WTC11 (cell line): ENCODE measurements at regions not wholly inside any gene's neighbourhood (a gene's known extent, or its start where the extent isn't known, plus 50 kb on each side); places are given as distances from the start of the nearest gene placed in this dataset.

Source experiments
- ATAC-seq: fragments of 200-7000 bp; cut with Tn5 transposase; 2 replicates; pipeline ENCODE4 v1.10.0; 2021; ENCODE audit warnings: mild to moderate bottlenecking, moderate library complexity
- CTCF ChIA-PET: fragments of 300-600 bp; sonication (Branson Sonifier 250); formaldehyde crosslinking; loops from one replicate; lab custom pipeline; 2021; ENCODE audit warnings: antibody characterized with exemption; lab: Charles Lee
- POLR2A ChIA-PET: fragments of 350-600 bp; sonication (Branson Sonifier 250); formaldehyde crosslinking; loops from one replicate; lab custom pipeline; 2021; ENCODE audit warnings: antibody characterized with exemption; lab: Charles Lee
- DNase-seq: peaks from one replicate; pipeline ENCODE4 v3.0.0; 2021; ENCODE audit warnings: low spot score
- H3K27ac Mint-ChIP-seq: 2 replicates; pipeline ENCODE4 v1.8.0; 2021; ENCODE audit warnings: mixed read lengths
- H3K27me3 Mint-ChIP-seq: 2 replicates; pipeline ENCODE4 v1.8.0; 2021; ENCODE audit warnings: low read depth, mild to moderate bottlenecking, moderate library complexity, mixed read lengths
- H3K36me3 Mint-ChIP-seq: 2 replicates; pipeline ENCODE4 v1.8.0; 2021; ENCODE audit warnings: mixed read lengths
- H3K4me1 Mint-ChIP-seq: 2 replicates; pipeline ENCODE4 v1.8.0; 2022; ENCODE audit warnings: mixed read lengths
- H3K4me3 Mint-ChIP-seq: 2 replicates; pipeline ENCODE4 v1.8.0; 2021; ENCODE audit warnings: mild to moderate bottlenecking, moderate library complexity, mixed read lengths
- H3K9me3 Mint-ChIP-seq: 2 replicates; pipeline ENCODE4 v1.8.0; 2021; ENCODE audit warnings: mixed read lengths
- AFF4 ChIP-seq: sonication (generic); formaldehyde crosslinking; IDR thresholded peaks from 2 replicates; pipeline ENCODE4 v1.8.1; 2023; ENCODE audit warnings: mild to moderate bottlenecking, missing genetic modification reagents, borderline replicate concordance
- AR ChIP-seq: fragments of 250-450 bp; sonication (Bioruptor Pico); IDR thresholded peaks from 2 replicates; pipeline ENCODE4 v1.9.0; 2021; ENCODE audit warnings: mild to moderate bottlenecking
- ATF1 ChIP-seq: sonication (generic); formaldehyde crosslinking; IDR thresholded peaks from 2 replicates; pipeline ENCODE4 v1.8.1; 2023; ENCODE audit warnings: mild to moderate bottlenecking, moderate library complexity, missing genetic modification reagents
- FOXP4 ChIP-seq: sonication (generic); formaldehyde crosslinking; IDR thresholded peaks from 2 replicates; pipeline ENCODE4 v1.8.0; 2022; ENCODE audit warnings: mild to moderate bottlenecking, missing genetic modification reagents
- KAT7 ChIP-seq: sonication (generic); formaldehyde crosslinking; IDR thresholded peaks from 2 replicates; pipeline ENCODE4 v1.8.1; 2023; ENCODE audit warnings: missing genetic modification reagents, mild to moderate bottlenecking, borderline replicate concordance
- RORB ChIP-seq: fragments of 250-450 bp; sonication (Bioruptor Pico); IDR thresholded peaks from 2 replicates; pipeline ENCODE4 v1.9.0; 2021; ENCODE audit warnings: mild to moderate bottlenecking
- TEAD4 ChIP-seq: sonication (generic); formaldehyde crosslinking; IDR thresholded peaks from 2 replicates; pipeline ENCODE4 v1.8.0; 2022; ENCODE audit warnings: mild to moderate bottlenecking, missing genetic modification reagents
- ZBTB21 ChIP-seq: sonication (generic); formaldehyde crosslinking; IDR thresholded peaks from 2 replicates; pipeline ENCODE4 v1.8.1; 2023; ENCODE audit warnings: mild to moderate bottlenecking, missing genetic modification reagents, borderline replicate concordance
- ZNF232 ChIP-seq: sonication (generic); formaldehyde crosslinking; IDR thresholded peaks from 2 replicates; pipeline ENCODE4 v1.8.0; 2022; ENCODE audit warnings: mild to moderate bottlenecking, missing genetic modification reagents
- ZNF263 ChIP-seq: sonication (generic); formaldehyde crosslinking; IDR thresholded peaks from 2 replicates; pipeline ENCODE4 v1.8.1; 2022; ENCODE audit warnings: low read depth, mild to moderate bottlenecking, moderate library complexity, missing genetic modification reagents
- ZNF396 ChIP-seq: fragments of 250-450 bp; sonication (Bioruptor Pico); IDR thresholded peaks from 2 replicates; pipeline ENCODE4 v1.8.0; 2021; ENCODE audit warnings: mild to moderate bottlenecking, moderate library complexity, borderline replicate concordance
- ZNF425 ChIP-seq: fragments of 250-450 bp; sonication (Bioruptor Pico); conservative IDR thresholded peaks from 2 replicates; pipeline ENCODE4 v1.9.0; 2021; ENCODE audit warnings: mild to moderate bottlenecking
- TF ChIP-seq, protein P1 (sequence below): sonication (generic); formaldehyde crosslinking; IDR thresholded peaks from 2 replicates; pipeline ENCODE4 v1.8.0; 2023; ENCODE audit warnings: missing genetic modification reagents
- TF ChIP-seq, protein P2 (sequence below): fragments of 250-450 bp; sonication (Bioruptor Pico); IDR thresholded peaks from 2 replicates; pipeline ENCODE4 v1.8.0; 2021; ENCODE audit warnings: mild to moderate bottlenecking

DNA sequence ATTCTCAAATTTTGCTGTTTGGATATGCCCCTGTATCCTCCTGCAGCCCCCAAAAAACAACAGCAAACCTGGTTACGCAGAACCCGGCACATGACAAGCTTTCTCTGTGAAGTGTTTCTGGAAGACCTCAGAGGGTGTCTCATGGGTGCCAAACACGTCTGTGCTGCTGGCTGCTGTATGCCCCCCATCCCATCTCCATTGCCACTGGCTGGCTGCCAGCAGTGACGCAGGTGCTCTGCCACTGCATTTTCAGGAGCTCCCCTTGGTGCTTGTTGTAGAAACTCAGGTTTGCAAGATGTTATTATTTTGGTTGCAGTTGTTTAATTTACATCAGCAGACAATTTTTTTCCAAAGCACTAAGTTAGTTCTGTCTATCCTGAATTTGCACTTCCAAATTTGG, 166.4 kb upstream of the FANCL start (continued):
- TF ChIP-seq KAT7 (CRISPR knock-in tag) = no peak
- no peak for TF ChIP-seq AR (CRISPR knock-in tag)
- no peak for TF ChIP-seq ZNF425 (CRISPR knock-in tag)
- no peak for TF ChIP-seq ATF1 (CRISPR knock-in tag)
- TF ChIP-seq, protein P1, sequence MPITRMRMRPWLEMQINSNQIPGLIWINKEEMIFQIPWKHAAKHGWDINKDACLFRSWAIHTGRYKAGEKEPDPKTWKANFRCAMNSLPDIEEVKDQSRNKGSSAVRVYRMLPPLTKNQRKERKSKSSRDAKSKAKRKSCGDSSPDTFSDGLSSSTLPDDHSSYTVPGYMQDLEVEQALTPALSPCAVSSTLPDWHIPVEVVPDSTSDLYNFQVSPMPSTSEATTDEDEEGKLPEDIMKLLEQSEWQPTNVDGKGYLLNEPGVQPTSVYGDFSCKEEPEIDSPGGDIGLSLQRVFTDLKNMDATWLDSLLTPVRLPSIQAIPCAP (CRISPR knock-in tag) = no peak
- TF ChIP-seq ZNF263 = no peak
- no peak for TF ChIP-seq ZBTB21 (CRISPR knock-in tag)
- no peak for TF ChIP-seq TEAD4 (CRISPR knock-in tag)
- TF ChIP-seq RORB (CRISPR knock-in tag) = no peak
- TF ChIP-seq, protein P2, sequence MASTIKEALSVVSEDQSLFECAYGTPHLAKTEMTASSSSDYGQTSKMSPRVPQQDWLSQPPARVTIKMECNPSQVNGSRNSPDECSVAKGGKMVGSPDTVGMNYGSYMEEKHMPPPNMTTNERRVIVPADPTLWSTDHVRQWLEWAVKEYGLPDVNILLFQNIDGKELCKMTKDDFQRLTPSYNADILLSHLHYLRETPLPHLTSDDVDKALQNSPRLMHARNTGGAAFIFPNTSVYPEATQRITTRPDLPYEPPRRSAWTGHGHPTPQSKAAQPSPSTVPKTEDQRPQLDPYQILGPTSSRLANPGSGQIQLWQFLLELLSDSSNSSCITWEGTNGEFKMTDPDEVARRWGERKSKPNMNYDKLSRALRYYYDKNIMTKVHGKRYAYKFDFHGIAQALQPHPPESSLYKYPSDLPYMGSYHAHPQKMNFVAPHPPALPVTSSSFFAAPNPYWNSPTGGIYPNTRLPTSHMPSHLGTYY = no peak

- H3K4me1 Mint-ChIP-seq = no peaks in the 10 kb centered on the region
- H3K27me3 Mint-ChIP-seq = no peaks in the 10 kb centered on the region
- TF ChIP-seq AR (CRISPR knock-in tag) = no peak
- TF ChIP-seq FOXP4 = no peak
- no peak for TF ChIP-seq AFF4 (CRISPR knock-in tag)
- no peak for TF ChIP-seq ZNF396 (CRISPR knock-in tag)
- no peak for TF ChIP-seq ZNF232 (CRISPR knock-in tag)
- no peak overlapping the region for H3K4me3 Mint-ChIP-seq
- ATAC-seq (no peak), DNase-seq (no peak)
- CTCF ChIA-PET = interaction anchor here (1.6 kb wide), 1 partner anchor 42 kb away, joined by 3 read pairs; no protein-coding TSS in a partner anchor
- no peaks in the 10 kb centered on the region for H3K9me3 Mint-ChIP-seq
- no peak overlapping the region for H3K27ac Mint-ChIP-seq
- POLR2A ChIA-PET = no interaction called here
- no peaks in the 10 kb centered on the region for H3K36me3 Mint-ChIP-seq
These were observed 164.2 kb upstream of the FANCL start for GRCh38 chr2:58405341-58405740.
